ENCODE measurements at regions not wholly inside any gene's neighbourhood (a gene's known extent, or its start where the extent isn't known, plus 50 kb on each side); places are given as distances from the start of the nearest gene placed in this dataset.

- Histone ChIP-seq H3K4me2 (ENCODE audit: low read length) (no peak overlapping the region), H2AFZ (ENCODE audit: low read depth, low read length, poor library complexity, severe bottlenecking) (no peak overlapping the region), H3K9ac (ENCODE audit: low read length) (no peak overlapping the region), H3K4me3 (replicated peaks in 1 of 2; ENCODE audit: low read depth in 1 of 2, low read length in 2 of 2) (no peak overlapping the region), H4K20me1 (ENCODE audit: insufficient read depth) (no peaks in the 10 kb centered on the region), H3K4me1 (ENCODE audit: control insufficient read depth in 1 of 2, insufficient read depth in 2 of 2, low read length in 2 of 2) (no peaks in the 10 kb centered on the region), H3K36me3 (ENCODE audit: control insufficient read depth in 1 of 2, insufficient read depth in 2 of 2, low read length in 2 of 2) (no peaks in the 10 kb centered on the region), H3K27me3 (ENCODE audit: insufficient read depth, low read length) (no peaks in the 10 kb centered on the region), H3K27ac (ENCODE audit: low read depth, low read length) (no peak overlapping the region), H3K79me2 (ENCODE audit: insufficient read depth, low read length) (no peaks in the 10 kb centered on the region), H3K9me2 (ENCODE audit: insufficient read depth) (no peaks in the 10 kb centered on the region), H3K9me3 (ENCODE audit: control insufficient read depth in 1 of 2, insufficient read depth in 1 of 2, low read depth in 1 of 2, low read length in 2 of 2) (no peaks in the 10 kb centered on the region)
- ATAC-seq (no peak), DNase-seq (ENCODE audit: low read depth, low spot score) (no peak)
- ChIA-PET POLR2A (no interaction called here), CTCF (no interaction called here), RAD21 (ENCODE audit: low non-redundant PET in 1 of 2, low total read pairs in 2 of 2, uncharacterized antibody in 2 of 2, unreplicated experiment in 2 of 2) (no interaction called here)
- no TSS peak for BruUV-seq (replicated peaks)
- intact Hi-C loops (cut with micrococcal nuclease) = no loop called here
- no peak for TF ChIP-seq ZBTB33 (IDR thresholded peaks at IDR 0.05; ENCODE audit: extremely low read depth, insufficient replicate concordance, low read length)
- no peak for TF ChIP-seq POLR2A (IDR thresholded peaks at IDR 0.05; ENCODE audit: borderline replicate concordance, extremely low read depth, insufficient read depth, insufficient read length)
Measured at GRCh38 chr13:22883262-22883840, 297.4 kb upstream of the SGCG start.

GRCh38 chr13:22883956-22884355 is 296.8 kb upstream of the SGCG start:
- ChIA-PET CTCF (no interaction called here), RAD21 (ENCODE audit: low non-redundant PET in 1 of 2, low total read pairs in 2 of 2, uncharacterized antibody in 2 of 2, unreplicated experiment in 2 of 2) (no interaction called here), POLR2A (no interaction called here)
- Histone ChIP-seq H3K9ac (ENCODE audit: low read length) (no peak overlapping the region), H3K4me3 (replicated peaks in 1 of 2; ENCODE audit: low read depth in 1 of 2, low read length in 2 of 2) (no peak overlapping the region), H2AFZ (ENCODE audit: low read depth, low read length, poor library complexity, severe bottlenecking) (no peak overlapping the region), H4K20me1 (ENCODE audit: insufficient read depth) (no peaks in the 10 kb centered on the region), H3K27ac (ENCODE audit: low read depth, low read length) (no peak overlapping the region), H3K79me2 (ENCODE audit: insufficient read depth, low read length) (no peaks in the 10 kb centered on the region), H3K4me1 (ENCODE audit: control insufficient read depth in 1 of 2, insufficient read depth in 2 of 2, low read length in 2 of 2) (no peaks in the 10 kb centered on the region), H3K27me3 (ENCODE audit: insufficient read depth, low read length) (no peaks in the 10 kb centered on the region), H3K4me2 (ENCODE audit: low read length) (no peak overlapping the region), H3K9me3 (ENCODE audit: control insufficient read depth in 1 of 2, insufficient read depth in 1 of 2, low read depth in 1 of 2, low read length in 2 of 2) (no peaks in the 10 kb centered on the region), H3K36me3 (ENCODE audit: control insufficient read depth in 1 of 2, insufficient read depth in 2 of 2, low read length in 2 of 2) (no peaks in the 10 kb centered on the region), H3K9me2 (ENCODE audit: insufficient read depth) (no peaks in the 10 kb centered on the region)
- BruUV-seq (replicated peaks) = no TSS peak
- no peak for DNase-seq (ENCODE audit: low read depth, low spot score)
- intact Hi-C loops (cut with micrococcal nuclease) = no loop called here
- ATAC-seq = no peak
- TF ChIP-seq CBX3 (IDR thresholded peaks at IDR 0.05; ENCODE audit: low read depth) (no peak), CEBPB (IDR thresholded peaks at IDR 0.05; ENCODE audit: low read depth) (no peak), FOSL1 (IDR thresholded peaks at IDR 0.05; ENCODE audit: low read depth) (no peak), JUND (IDR thresholded peaks at IDR 0.05) (no peak), ELF1 (IDR thresholded peaks at IDR 0.05; ENCODE audit: borderline replicate concordance, low read depth) (no peak), POLR2A (IDR thresholded peaks at IDR 0.05; ENCODE audit: borderline replicate concordance, extremely low read depth, insufficient read depth, insufficient read length) (no peak), TCF7L2 (IDR thresholded peaks at IDR 0.05; ENCODE audit: borderline replicate concordance, extremely low read depth, insufficient read depth, insufficient read length) (no peak), SIN3A (IDR thresholded peaks at IDR 0.05; ENCODE audit: low read depth) (no peak), SRF (IDR thresholded peaks at IDR 0.05; ENCODE audit: low read depth) (no peak), ZNF274 (IDR thresholded peaks at IDR 0.05; ENCODE audit: low read depth, low read length) (no peak), YY1 (IDR thresholded peaks at IDR 0.05; ENCODE audit: extremely low read depth, insufficient replicate concordance, low read depth, low read length) (no peak), RAD21 (IDR thresholded peaks at IDR 0.05; ENCODE audit: low read depth) (no peak), EZH2phosphoT487 (IDR thresholded peaks at IDR 0.05; ENCODE audit: borderline replicate concordance) (no peak), ATF3 (IDR thresholded peaks at IDR 0.05) (no peak), POLR2AphosphoS5 (IDR thresholded peaks at IDR 0.05; ENCODE audit: low read depth, low read length) (no peak), ZFX (IDR thresholded peaks at IDR 0.05) (no peak), EGR1 (IDR thresholded peaks at IDR 0.05; ENCODE audit: low read depth) (no peak), CTCF (IDR thresholded peaks at IDR 0.05 in 2 of 3, conservative IDR thresholded peaks at IDR 0.05 in 1 of 3; ENCODE audit: borderline replicate concordance in 1 of 3, insufficient read depth in 1 of 3, low read depth in 2 of 3, low read length in 2 of 3) (no peak)

Data from HCT116 (cell line).